ENCODE measurements at regions not wholly inside any gene's neighbourhood (a gene's known extent, or its start where the extent isn't known, plus 50 kb on each side); places are given as distances from the start of the nearest gene placed in this dataset.

DNA sequence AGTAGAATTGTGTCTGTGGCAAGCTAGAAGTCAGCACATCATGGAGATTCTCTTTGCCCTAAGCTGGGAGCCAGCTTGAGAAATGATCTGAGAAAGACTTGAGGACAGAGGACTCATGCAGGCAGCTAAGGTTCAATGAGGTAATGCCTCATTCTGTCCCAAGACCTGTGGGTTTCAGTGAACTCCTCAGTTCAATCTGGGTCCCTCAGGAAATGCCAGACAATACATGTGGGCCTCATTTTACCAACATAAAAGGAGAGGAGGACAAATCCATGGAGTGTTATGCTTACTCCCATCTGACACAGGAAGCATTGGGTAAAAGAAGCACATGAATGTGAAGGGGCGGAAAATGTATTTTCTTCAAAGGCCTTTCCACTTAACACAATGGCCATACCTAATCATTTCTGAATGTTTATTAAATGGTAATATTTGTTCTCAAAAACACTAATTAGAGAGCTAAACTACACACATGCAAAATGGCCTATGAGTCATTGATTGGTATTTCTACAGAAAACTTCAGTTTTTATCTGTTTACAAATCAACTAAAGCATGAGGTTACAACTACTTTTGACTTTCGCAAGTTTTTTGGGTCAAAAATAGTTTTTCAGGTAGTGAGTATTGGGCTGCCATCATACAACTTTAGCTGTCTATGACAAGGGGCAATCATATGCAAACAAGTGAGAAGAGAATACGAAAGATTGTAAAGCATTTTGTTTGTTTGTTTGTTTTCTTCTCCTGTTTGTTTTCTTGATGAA lies 205.3 kb downstream of the CHRM2 start:
- TF ChIP-seq EZH2 (IDR thresholded peaks at IDR 0.05; ENCODE audit: borderline replicate concordance, low read length): no peak
- TF ChIP-seq, protein P1, sequence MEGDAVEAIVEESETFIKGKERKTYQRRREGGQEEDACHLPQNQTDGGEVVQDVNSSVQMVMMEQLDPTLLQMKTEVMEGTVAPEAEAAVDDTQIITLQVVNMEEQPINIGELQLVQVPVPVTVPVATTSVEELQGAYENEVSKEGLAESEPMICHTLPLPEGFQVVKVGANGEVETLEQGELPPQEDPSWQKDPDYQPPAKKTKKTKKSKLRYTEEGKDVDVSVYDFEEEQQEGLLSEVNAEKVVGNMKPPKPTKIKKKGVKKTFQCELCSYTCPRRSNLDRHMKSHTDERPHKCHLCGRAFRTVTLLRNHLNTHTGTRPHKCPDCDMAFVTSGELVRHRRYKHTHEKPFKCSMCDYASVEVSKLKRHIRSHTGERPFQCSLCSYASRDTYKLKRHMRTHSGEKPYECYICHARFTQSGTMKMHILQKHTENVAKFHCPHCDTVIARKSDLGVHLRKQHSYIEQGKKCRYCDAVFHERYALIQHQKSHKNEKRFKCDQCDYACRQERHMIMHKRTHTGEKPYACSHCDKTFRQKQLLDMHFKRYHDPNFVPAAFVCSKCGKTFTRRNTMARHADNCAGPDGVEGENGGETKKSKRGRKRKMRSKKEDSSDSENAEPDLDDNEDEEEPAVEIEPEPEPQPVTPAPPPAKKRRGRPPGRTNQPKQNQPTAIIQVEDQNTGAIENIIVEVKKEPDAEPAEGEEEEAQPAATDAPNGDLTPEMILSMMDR (conservative IDR thresholded peaks at IDR 0.05 in 1 of 2, IDR thresholded peaks at IDR 0.05 in 1 of 2; ENCODE audit: extremely low read depth in 1 of 2, insufficient read depth in 1 of 2, low read depth in 1 of 2, low read length in 2 of 2): no peak
